ENCODE measurements at regions not wholly inside any gene's neighbourhood (a gene's known extent, or its start where the extent isn't known, plus 50 kb on each side); places are given as distances from the start of the nearest gene placed in this dataset.
"Not testable (repeated sequence)": the region's sequence is repeated elsewhere in the genome, so short reads cannot be mapped to it uniquely, and the experiment has no call there.

- H3K4me3 Mint-ChIP-seq (ENCODE audit: unreplicated experiment), result no peak overlapping the region
- H3K36me3 Mint-ChIP-seq (ENCODE audit: unreplicated experiment), result no peaks in the 10 kb centered on the region
- no peaks in the 10 kb centered on the region for H3K27me3 Mint-ChIP-seq (ENCODE audit: unreplicated experiment)
- no peak overlapping the region for H3K27ac Mint-ChIP-seq (ENCODE audit: unreplicated experiment)
- H3K9me3 Mint-ChIP-seq (ENCODE audit: unreplicated experiment), result no peaks in the 10 kb centered on the region
- H3K4me1 Mint-ChIP-seq (ENCODE audit: unreplicated experiment), result no peaks in the 10 kb centered on the region
- no peak for TF ChIP-seq CTCF (IDR thresholded peaks at IDR 0.05)
- DNase-seq (ENCODE audit: extremely low spot score, unreplicated experiment), result no peak
Measured at GRCh38 chr16:63410594-63410993, 1374.4 kb upstream of the CDH8 start.

GRCh38 chr16:63403792-63404191 lies 1367.6 kb upstream of the CDH8 start:
- Mint-ChIP-seq H3K36me3 (ENCODE audit: unreplicated experiment) (no peaks in the 10 kb centered on the region), H3K27ac (ENCODE audit: unreplicated experiment) (no peak overlapping the region), H3K9me3 (ENCODE audit: unreplicated experiment) (no peaks in the 10 kb centered on the region), H3K4me3 (ENCODE audit: unreplicated experiment) (no peak overlapping the region), H3K27me3 (ENCODE audit: unreplicated experiment) (no peaks in the 10 kb centered on the region), H3K4me1 (ENCODE audit: unreplicated experiment) (no peaks in the 10 kb centered on the region)
- no peak for TF ChIP-seq CTCF (IDR thresholded peaks at IDR 0.05)
- no peak for DNase-seq (ENCODE audit: extremely low spot score, unreplicated experiment)

GRCh38 chr16:63388277-63388676 lies 1352.0 kb upstream of the CDH8 start:
- not testable (repeated sequence) for H3K27ac Mint-ChIP-seq (ENCODE audit: unreplicated experiment); H3K9me3 Mint-ChIP-seq (ENCODE audit: unreplicated experiment); DNase-seq (ENCODE audit: extremely low spot score, unreplicated experiment); H3K27me3 Mint-ChIP-seq (ENCODE audit: unreplicated experiment); H3K36me3 Mint-ChIP-seq (ENCODE audit: unreplicated experiment); H3K4me3 Mint-ChIP-seq (ENCODE audit: unreplicated experiment); H3K4me1 Mint-ChIP-seq (ENCODE audit: unreplicated experiment)

- no peaks in the 10 kb centered on the region for H3K27me3 Mint-ChIP-seq (ENCODE audit: unreplicated experiment)
- H3K36me3 Mint-ChIP-seq (ENCODE audit: unreplicated experiment), result no peaks in the 10 kb centered on the region
- no peak overlapping the region for H3K4me3 Mint-ChIP-seq (ENCODE audit: unreplicated experiment)
- H3K4me1 Mint-ChIP-seq (ENCODE audit: unreplicated experiment), result no peaks in the 10 kb centered on the region
- TF ChIP-seq CTCF (IDR thresholded peaks at IDR 0.05), result no peak
- no peak overlapping the region for H3K27ac Mint-ChIP-seq (ENCODE audit: unreplicated experiment)
- no peak for DNase-seq (ENCODE audit: extremely low spot score, unreplicated experiment)
- no peaks in the 10 kb centered on the region for H3K9me3 Mint-ChIP-seq (ENCODE audit: unreplicated experiment)
Measured at GRCh38 chr16:63385714-63386432, 1349.6 kb upstream of the CDH8 start.

GRCh38 chr16:63373744-63374143 lies 1337.5 kb upstream of the CDH8 start:
- DNase-seq (ENCODE audit: extremely low spot score, unreplicated experiment), result no peak
- H3K4me3 Mint-ChIP-seq (ENCODE audit: unreplicated experiment), result no peak overlapping the region
- no peak overlapping the region for H3K27ac Mint-ChIP-seq (ENCODE audit: unreplicated experiment)
- no peaks in the 10 kb centered on the region for H3K9me3 Mint-ChIP-seq (ENCODE audit: unreplicated experiment)
- no peak for TF ChIP-seq CTCF (IDR thresholded peaks at IDR 0.05)
- no peaks in the 10 kb centered on the region for H3K4me1 Mint-ChIP-seq (ENCODE audit: unreplicated experiment)
- H3K36me3 Mint-ChIP-seq (ENCODE audit: unreplicated experiment), result no peaks in the 10 kb centered on the region
- H3K27me3 Mint-ChIP-seq (ENCODE audit: unreplicated experiment), result peaks cover 5% of the 10 kb centered on the region
